H9 (cell line): ENCODE measurements at regions not wholly inside any gene's neighbourhood (a gene's known extent, or its start where the extent isn't known, plus 50 kb on each side); places are given as distances from the start of the nearest gene placed in this dataset.

ENCODE experiments used
- DNase-seq: peaks from one replicate; pipeline ENCODE4 v3.0.0-alpha.2; 2017
- H2AFZ ChIP-seq: one replicate; pipeline ENCODE4 v1.6.1; 2013; ENCODE audit warnings: mild to moderate bottlenecking, low read length, control low read depth, moderate library complexity
- H2AK5ac ChIP-seq: 2 replicates; pipeline ENCODE4 v1.6.1; 2013; ENCODE audit warnings: low read length, control low read depth, mixed read lengths; ENCODE audit not compliant: insufficient read length
- H2BK120ac ChIP-seq: one replicate; pipeline ENCODE4 v1.6.1; 2013; ENCODE audit warnings: low read depth, mild to moderate bottlenecking, low read length, control low read depth, inconsistent platforms; ENCODE audit not compliant: poor library complexity, severe bottlenecking
- H2BK12ac ChIP-seq: 2 replicates; pipeline ENCODE4 v1.6.1; 2013; ENCODE audit warnings: low read length, control low read depth, mixed read lengths, low read depth; ENCODE audit not compliant: insufficient read length
- H2BK15ac ChIP-seq: 2 replicates; pipeline ENCODE4 v1.6.1; 2013; ENCODE audit warnings: low read depth, low read length, control low read depth
- H2BK20ac ChIP-seq: one replicate; pipeline ENCODE4 v1.6.1; 2013; ENCODE audit warnings: low read depth, mild to moderate bottlenecking, low read length, control low read depth, inconsistent platforms; ENCODE audit not compliant: poor library complexity, severe bottlenecking
- H2BK5ac ChIP-seq: 2 replicates; pipeline ENCODE4 v1.6.1; 2013; ENCODE audit warnings: low read length, control low read depth, mixed read lengths; ENCODE audit not compliant: insufficient read length
- H3K14ac ChIP-seq: 2 replicates; pipeline ENCODE4 v1.6.1; 2013; ENCODE audit warnings: low read length, control low read depth; ENCODE audit not compliant: insufficient read depth
- H3K18ac ChIP-seq: 2 replicates; pipeline ENCODE4 v1.6.1; 2013; ENCODE audit warnings: low read depth, mild to moderate bottlenecking, mixed read lengths, low read length, control low read depth; ENCODE audit not compliant: insufficient read length
- H3K23ac ChIP-seq: 2 replicates; pipeline ENCODE4 v1.6.1; 2013; ENCODE audit warnings: low read length, control low read depth, mixed read lengths, low read depth; ENCODE audit not compliant: insufficient read length
- H3K23me2 ChIP-seq: 2 replicates; pipeline ENCODE4 v1.6.1; 2013; ENCODE audit warnings: low read depth, mild to moderate bottlenecking, mixed read lengths, low read length, control low read depth; ENCODE audit not compliant: insufficient read length, poor library complexity, severe bottlenecking
- H3K27ac ChIP-seq: 2 replicates; pipeline ENCODE4 v1.5.1; 2013; ENCODE audit warnings: low read length, control low read depth, mixed read lengths, low read depth; ENCODE audit not compliant: insufficient read length
- H3K27me3 ChIP-seq: 2 replicates; pipeline ENCODE4 v1.6.1; 2013; ENCODE audit warnings: low read length, control low read depth, inconsistent platforms; ENCODE audit not compliant: insufficient read depth
- H3K4ac ChIP-seq: 2 replicates; pipeline ENCODE4 v1.6.1; 2013; ENCODE audit warnings: low read depth, mild to moderate bottlenecking, control low read depth, inconsistent platforms, low read length, moderate library complexity
- H3K4me1 ChIP-seq: 2 replicates; pipeline ENCODE4 v1.6.1; 2013; ENCODE audit warnings: low read length, control low read depth, inconsistent platforms; ENCODE audit not compliant: insufficient read depth
- H3K4me2 ChIP-seq: 2 replicates; pipeline ENCODE4 v1.6.1; 2013; ENCODE audit warnings: low read length, control low read depth, mixed read lengths; ENCODE audit not compliant: insufficient read length, insufficient read depth
- H3K56ac ChIP-seq: 2 replicates; pipeline ENCODE4 v1.6.1; 2013; ENCODE audit warnings: low read depth, mild to moderate bottlenecking, mixed read lengths, low read length, control low read depth; ENCODE audit not compliant: insufficient read length
- H3K79me1 ChIP-seq: 2 replicates; pipeline ENCODE4 v1.6.1; 2013; ENCODE audit warnings: low read depth, mild to moderate bottlenecking, moderate library complexity, low read length, control low read depth, inconsistent platforms; ENCODE audit not compliant: insufficient read depth, poor library complexity, severe bottlenecking
- H3K79me2 ChIP-seq: 2 replicates; pipeline ENCODE4 v1.6.1; 2013; ENCODE audit warnings: low read length, control low read depth, inconsistent platforms; ENCODE audit not compliant: insufficient read depth
- H3K9ac ChIP-seq: 2 replicates; pipeline ENCODE4 v1.6.1; 2013; ENCODE audit warnings: low read length, control low read depth, mixed read lengths; ENCODE audit not compliant: insufficient read length; ENCODE audit errors: extremely low read depth
- H3K9me3 ChIP-seq: one replicate; pipeline ENCODE4 v1.6.1; 2013; ENCODE audit warnings: low read depth, low read length, inconsistent platforms; ENCODE audit not compliant: control insufficient read depth
- H3T11ph ChIP-seq: one replicate; pipeline ENCODE4 v1.6.1; 2013; ENCODE audit warnings: mild to moderate bottlenecking, low read length, control low read depth, inconsistent platforms
- H4K20me1 ChIP-seq: one replicate; pipeline ENCODE4 v1.6.1; 2013; ENCODE audit not compliant: control insufficient read depth, insufficient read length, insufficient read depth
- H4K5ac ChIP-seq: 2 replicates; pipeline ENCODE4 v1.6.1; 2013; ENCODE audit warnings: low read depth, mild to moderate bottlenecking, mixed read lengths, low read length, control low read depth; ENCODE audit not compliant: insufficient read length
- H4K8ac ChIP-seq: replicated peaks from 2 replicates; pipeline ENCODE4 v1.6.1; 2013; ENCODE audit warnings: low read length, control low read depth, mixed read lengths, low read depth; ENCODE audit not compliant: insufficient read length
- H4K91ac ChIP-seq: 2 replicates; pipeline ENCODE4 v1.6.1; 2013; ENCODE audit warnings: low read depth, mild to moderate bottlenecking, moderate library complexity, mixed read lengths, low read length, control low read depth; ENCODE audit not compliant: insufficient read length
- H3K27ac Mint-ChIP-seq, 3 experiments: 2 replicates in 2 of 3; 3 replicates in 1 of 3; pipeline ENCODE4 v1.8.0; 2020 to 2021; ENCODE audit warnings: mixed read lengths in 3 of 3, mild to moderate bottlenecking in 1 of 3, moderate library complexity in 1 of 3
- H3K27me3 Mint-ChIP-seq: 2 replicates; pipeline ENCODE4 v1.8.0; 2021; ENCODE audit warnings: low read depth, mild to moderate bottlenecking, moderate library complexity, mixed read lengths
- H3K36me3 Mint-ChIP-seq, 3 experiments: 2 replicates in 2 of 3; 3 replicates in 1 of 3; pipeline ENCODE4 v1.8.0; 2020 to 2021; ENCODE audit warnings: low read depth in 3 of 3, mixed read lengths in 3 of 3; ENCODE audit not compliant: insufficient read depth in 1 of 3
- H3K4me1 Mint-ChIP-seq, 2 experiments: 2 replicates each; pipeline ENCODE4 v1.8.0; 2020; ENCODE audit warnings: mixed read lengths in 2 of 2
- H3K4me3 Mint-ChIP-seq, 2 experiments: 2 replicates in 1 of 2; 3 replicates in 1 of 2; pipeline ENCODE4 v1.8.0; 2020 to 2021; ENCODE audit warnings: mild to moderate bottlenecking in 2 of 2, mixed read lengths in 2 of 2, moderate library complexity in 1 of 2
- H3K9me3 Mint-ChIP-seq, 2 experiments: 2 replicates in 1 of 2; 3 replicates in 1 of 2; pipeline ENCODE4 v1.8.0; 2020; ENCODE audit warnings: mild to moderate bottlenecking in 2 of 2, mixed read lengths in 2 of 2, moderate library complexity in 1 of 2
- WGBS: extraction: QIAGEN DNeasy Blood & Tissue Kit; methylation state at CpG from one replicate; pipeline ENCODE4 v1.1.7; 2013; ENCODE audit warnings: missing lambda C conversion rate, low lambda C conversion rate, mixed read lengths; ENCODE audit not compliant: insufficient read length; ENCODE audit errors: extremely low coverage; 5-methylcytosine and 5-hydroxymethylcytosine counted together
- TF ChIP-seq, protein P1 (sequence below): fragments of 200-600 bp; sonication (generic); conservative IDR thresholded peaks from 3 replicates; pipeline ENCODE4 v1.8.0; 2021; ENCODE audit warnings: antibody characterized with exemption, mild to moderate bottlenecking

DNA sequence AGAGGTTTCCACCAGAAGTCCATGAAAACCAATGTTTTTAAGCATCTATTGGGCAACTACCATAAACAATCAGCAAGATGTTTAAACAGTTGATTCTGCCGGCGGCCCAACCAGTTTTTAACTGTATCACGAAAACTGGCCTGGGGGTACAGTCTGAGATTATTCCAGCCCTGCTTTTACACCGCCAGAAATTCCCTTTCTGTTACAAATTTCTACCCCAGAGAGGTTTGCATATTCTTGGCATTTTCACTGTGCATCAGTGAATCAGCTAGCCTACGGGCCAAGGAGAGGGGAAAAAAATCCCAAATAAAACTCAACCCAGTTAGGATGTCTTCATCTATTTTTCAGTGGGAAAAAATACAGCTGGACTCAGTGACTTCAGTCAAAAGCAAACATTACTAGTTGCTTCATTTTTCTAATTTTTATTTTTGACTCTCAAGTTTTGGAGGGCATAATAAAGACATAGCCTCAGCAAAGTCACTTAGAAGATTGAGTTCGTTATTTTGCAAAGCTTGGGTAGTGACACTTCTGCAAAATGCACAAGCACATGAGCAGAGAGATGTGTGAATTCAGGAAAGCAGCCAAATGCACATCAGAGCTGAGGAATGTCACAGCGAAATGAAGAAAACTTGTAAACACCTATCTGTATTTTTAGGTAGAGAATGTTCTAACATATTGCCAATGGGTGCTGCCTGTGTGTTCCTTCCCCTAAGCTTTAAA lies 167.8 kb upstream of the GK2 start:
- no peak overlapping the region for H3K23ac ChIP-seq
- TF ChIP-seq, protein P1, sequence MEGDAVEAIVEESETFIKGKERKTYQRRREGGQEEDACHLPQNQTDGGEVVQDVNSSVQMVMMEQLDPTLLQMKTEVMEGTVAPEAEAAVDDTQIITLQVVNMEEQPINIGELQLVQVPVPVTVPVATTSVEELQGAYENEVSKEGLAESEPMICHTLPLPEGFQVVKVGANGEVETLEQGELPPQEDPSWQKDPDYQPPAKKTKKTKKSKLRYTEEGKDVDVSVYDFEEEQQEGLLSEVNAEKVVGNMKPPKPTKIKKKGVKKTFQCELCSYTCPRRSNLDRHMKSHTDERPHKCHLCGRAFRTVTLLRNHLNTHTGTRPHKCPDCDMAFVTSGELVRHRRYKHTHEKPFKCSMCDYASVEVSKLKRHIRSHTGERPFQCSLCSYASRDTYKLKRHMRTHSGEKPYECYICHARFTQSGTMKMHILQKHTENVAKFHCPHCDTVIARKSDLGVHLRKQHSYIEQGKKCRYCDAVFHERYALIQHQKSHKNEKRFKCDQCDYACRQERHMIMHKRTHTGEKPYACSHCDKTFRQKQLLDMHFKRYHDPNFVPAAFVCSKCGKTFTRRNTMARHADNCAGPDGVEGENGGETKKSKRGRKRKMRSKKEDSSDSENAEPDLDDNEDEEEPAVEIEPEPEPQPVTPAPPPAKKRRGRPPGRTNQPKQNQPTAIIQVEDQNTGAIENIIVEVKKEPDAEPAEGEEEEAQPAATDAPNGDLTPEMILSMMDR: no peak
- no peak for DNase-seq
- H2BK120ac ChIP-seq: no peak overlapping the region
- no peak overlapping the region for H2BK5ac ChIP-seq
- no peak overlapping the region for H3K14ac ChIP-seq
- no peaks in the 10 kb centered on the region for H3K9me3 ChIP-seq
- H3K27ac ChIP-seq: no peak overlapping the region
- no peak overlapping the region for H3T11ph ChIP-seq
- H4K91ac ChIP-seq: no peak overlapping the region
- no peak overlapping the region for H3K4me3 Mint-ChIP-seq
- peaks cover 7 to 27% of the 10 kb centered on the region in 2 experiments for H3K4me1 Mint-ChIP-seq
- no peaks in the 10 kb centered on the region for H4K20me1 ChIP-seq
- no peak overlapping the region for H3K4me2 ChIP-seq
- no peak overlapping the region for H2AFZ ChIP-seq
- no peaks in the 10 kb centered on the region for H3K23me2 ChIP-seq
- H4K5ac ChIP-seq: no peak overlapping the region
- no peak overlapping the region for H3K27ac Mint-ChIP-seq
- no peaks in the 10 kb centered on the region for H3K27me3 ChIP-seq
- no peak overlapping the region for H2BK12ac ChIP-seq
- no peak overlapping the region for H2AK5ac ChIP-seq
- no peak overlapping the region for H3K56ac ChIP-seq
- no peaks in the 10 kb centered on the region for H3K9me3 Mint-ChIP-seq
- no peak overlapping the region for H2BK20ac ChIP-seq
- H3K79me2 ChIP-seq: no peaks in the 10 kb centered on the region
- WGBS: no CpG with 5 or more reads among the region's 7 CpGs
- no peak overlapping the region for H3K4ac ChIP-seq
- H4K8ac ChIP-seq: no peak overlapping the region
- H3K79me1 ChIP-seq: no peaks in the 10 kb centered on the region
- H3K36me3 Mint-ChIP-seq: no peaks in the 10 kb centered on the region
- no peak overlapping the region for H3K9ac ChIP-seq
- H3K18ac ChIP-seq: no peak overlapping the region
- no peaks in the 10 kb centered on the region for H3K27me3 Mint-ChIP-seq
- peaks cover 2% of the 10 kb centered on the region; the same call in 1 of the 2 replicates for H3K4me1 ChIP-seq
- H2BK15ac ChIP-seq: no peak overlapping the region
